GM18909 (cell line): ENCODE measurements at regions not wholly inside any gene's neighbourhood (a gene's known extent, or its start where the extent isn't known, plus 50 kb on each side); places are given as distances from the start of the nearest gene placed in this dataset.
"Not testable (repeated sequence)": the region's sequence is repeated elsewhere in the genome, so short reads cannot be mapped to it uniquely, and the experiment has no call there.

Experiments used
- ATAC-seq: cut with Tn5 transposase; IDR thresholded peaks from one replicate; pipeline ENCODE4 v1.9.1; 2021; ENCODE audit warnings: mild to moderate bottlenecking; ENCODE audit not compliant: unreplicated experiment, poor library complexity

DNA sequence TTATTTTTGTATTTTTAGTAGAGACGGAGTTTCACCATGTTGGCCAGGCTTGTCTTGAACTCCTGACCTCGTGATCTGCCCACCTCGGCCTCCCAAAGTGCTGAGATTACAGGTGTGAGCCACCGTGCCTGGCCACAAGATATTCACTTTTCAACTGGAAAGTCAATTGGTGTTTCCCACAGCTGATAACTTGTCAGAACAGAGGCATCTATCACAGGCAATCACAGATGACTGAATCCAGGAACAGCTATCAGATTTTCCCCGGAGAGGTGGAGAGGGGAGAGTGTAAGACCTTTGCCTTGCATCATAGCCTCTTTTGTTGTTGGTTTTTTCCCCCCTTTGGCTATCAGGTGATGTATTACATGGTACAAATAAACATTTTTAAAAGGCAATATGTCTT lies 84.5 kb downstream of the GADD45G start:
- not testable (repeated sequence) for ATAC-seq

DNA sequence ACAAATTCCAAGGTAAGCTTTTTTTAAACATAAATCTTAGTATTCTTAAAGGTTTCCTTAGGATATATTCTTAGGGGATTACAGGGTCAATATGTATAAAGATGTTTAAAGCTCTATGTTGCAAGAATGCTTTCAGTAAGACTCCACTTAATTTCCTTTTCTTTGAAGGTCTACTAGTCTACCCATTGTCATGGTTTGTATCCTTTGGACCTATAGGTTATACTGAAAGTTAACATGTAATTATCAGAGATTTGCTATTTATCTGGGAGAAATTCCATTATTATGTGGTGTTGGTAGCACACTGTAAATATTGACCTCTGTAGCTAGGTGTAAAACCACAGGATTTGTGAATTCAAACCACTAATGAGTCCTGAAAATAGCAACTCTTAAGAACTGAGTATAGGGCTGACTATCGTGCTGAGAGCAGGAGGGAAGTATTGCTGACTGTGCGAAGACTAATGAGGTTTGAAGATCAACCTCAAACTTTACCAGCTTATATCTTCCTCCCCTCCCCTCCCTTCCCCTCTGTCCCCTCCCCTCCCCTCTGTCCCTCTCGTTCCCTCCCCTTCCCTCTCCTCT lies 85.6 kb downstream of the GADD45G start:
- peak; percentile 84 for ATAC-seq

- no peak for ATAC-seq
Observed at GRCh38 chr9:89695441-89695891, 90.7 kb downstream of the GADD45G start.

DNA sequence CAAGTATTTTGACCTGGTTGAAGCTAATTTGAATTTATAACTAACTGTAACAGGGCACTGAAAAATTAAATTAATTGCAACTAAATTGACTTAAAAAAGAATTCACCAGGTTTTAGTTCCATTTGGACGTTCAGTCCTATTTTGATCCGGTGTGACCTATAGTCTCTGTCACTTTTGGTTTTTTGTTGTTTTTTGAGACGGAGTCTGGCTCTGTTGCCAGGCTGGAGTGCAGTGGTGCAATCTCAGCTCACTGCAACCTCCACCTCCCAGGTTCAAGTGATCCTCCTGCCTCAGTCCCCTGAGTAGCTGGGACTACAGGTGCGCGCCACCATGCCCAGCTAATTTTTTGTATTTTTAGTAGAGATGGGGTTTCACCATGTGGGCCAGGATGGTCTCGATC lies 91.2 kb downstream of the GADD45G start:
- ATAC-seq, result not testable (repeated sequence)

- ATAC-seq, result no peak
Observed at GRCh38 chr9:89696780-89697179, 92.0 kb downstream of the GADD45G start.

- no peak for ATAC-seq
Observed at GRCh38 chr9:89697553-89697952, 92.7 kb downstream of the GADD45G start.

DNA sequence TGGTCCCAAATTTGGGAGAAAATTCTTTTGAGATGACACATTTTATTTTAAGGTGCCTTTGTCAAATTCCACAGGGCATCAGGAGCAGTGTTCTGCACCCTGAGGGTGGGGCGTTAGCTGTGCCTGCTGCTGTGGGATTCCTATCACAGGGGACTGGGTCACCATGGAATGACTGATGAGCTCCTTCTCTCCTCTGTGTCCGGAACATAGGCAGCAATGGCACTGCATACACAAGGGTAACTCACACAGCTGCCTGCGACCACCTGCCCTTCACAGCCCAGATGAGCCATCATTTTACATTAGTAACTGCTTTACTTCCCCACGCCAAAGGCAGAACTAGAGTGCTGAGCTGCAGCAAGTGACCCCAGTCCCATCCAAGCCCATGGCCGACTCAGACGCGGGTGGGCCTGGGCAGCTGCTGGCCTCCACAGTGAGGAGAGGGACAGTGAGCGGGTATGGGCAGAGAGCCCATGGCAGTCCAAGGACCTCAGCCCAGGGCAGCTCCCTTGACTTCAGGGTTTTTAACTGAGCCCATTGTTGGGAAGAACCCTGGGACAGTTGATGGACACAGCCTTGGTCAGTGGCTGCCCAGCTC lies 93.7 kb downstream of the GADD45G start:
- ATAC-seq, result no peak

GRCh38 chr9:89699646-89700045 lies 94.8 kb downstream of the GADD45G start:
- no peak for ATAC-seq

- peak; percentile 69 for ATAC-seq
Observed at GRCh38 chr9:89701221-89701798, 96.5 kb downstream of the GADD45G start.

GRCh38 chr9:89702401-89702800 lies 97.6 kb downstream of the GADD45G start:
- ATAC-seq, result no peak

- no peak for ATAC-seq
Observed at GRCh38 chr9:89705651-89706050, 100.8 kb downstream of the GADD45G start.

DNA sequence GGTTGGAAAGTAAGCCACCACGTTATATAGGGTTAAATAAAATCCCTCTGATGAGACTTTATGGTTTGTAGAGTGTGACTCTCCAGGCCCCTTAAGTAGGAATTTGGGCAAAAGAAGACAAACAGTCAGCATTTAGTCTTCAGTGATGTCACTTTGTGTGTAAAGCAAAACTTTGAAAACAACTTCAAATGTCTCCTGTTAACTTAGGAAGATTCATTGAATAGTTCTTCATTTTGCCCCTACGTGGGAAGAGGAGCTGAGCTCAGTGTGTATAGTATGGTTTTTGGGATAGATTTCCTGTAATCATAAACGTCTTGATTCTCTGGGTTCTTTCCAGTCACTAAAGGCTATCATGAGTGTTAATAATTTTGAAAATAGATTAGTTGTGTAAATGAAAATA lies 101.3 kb downstream of the GADD45G start:
- ATAC-seq, result no peak

DNA sequence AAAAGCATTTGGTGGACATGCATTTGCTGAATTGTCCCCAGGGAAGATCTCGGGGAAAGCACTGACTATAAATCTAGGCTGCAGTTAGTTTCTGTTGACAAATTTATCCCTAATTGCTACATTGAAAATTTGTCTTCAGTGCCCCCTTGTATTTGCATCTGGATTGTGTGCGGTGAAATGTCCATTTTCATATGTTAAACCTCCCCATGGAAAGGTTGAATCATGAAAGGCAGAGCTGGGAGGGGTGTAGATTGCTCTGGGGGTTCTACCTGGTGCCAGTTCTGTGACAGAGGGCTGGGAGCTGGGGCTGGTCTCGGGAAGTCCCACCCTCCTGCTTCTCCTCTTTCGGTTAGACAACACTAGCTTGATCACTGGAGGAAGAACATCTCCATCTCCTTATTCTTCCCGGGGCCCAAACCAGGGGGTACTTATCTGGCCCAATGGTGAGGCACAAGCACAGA lies 101.9 kb downstream of the GADD45G start:
- ATAC-seq, result no peak

- ATAC-seq, result no peak
Observed at GRCh38 chr9:89710697-89711096, 105.9 kb downstream of the GADD45G start.

DNA sequence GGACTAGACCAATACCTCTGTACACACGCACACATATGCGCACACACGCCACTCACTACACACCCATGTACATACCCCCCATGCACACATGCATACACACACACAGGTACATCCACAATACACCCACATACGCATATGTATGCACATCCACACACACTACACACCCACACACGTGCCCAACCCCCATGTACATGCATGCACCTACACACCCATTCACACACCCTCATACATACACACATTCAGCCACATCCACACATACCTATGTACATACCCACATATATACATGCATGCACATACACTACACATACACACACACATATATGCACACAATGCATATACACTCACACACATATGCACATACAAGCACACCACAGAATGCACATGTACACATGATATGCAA lies 107.1 kb downstream of the GADD45G start:
- ATAC-seq, result no peak

- no peak for ATAC-seq
Observed at GRCh38 chr9:89712283-89712682, 107.5 kb downstream of the GADD45G start.

DNA sequence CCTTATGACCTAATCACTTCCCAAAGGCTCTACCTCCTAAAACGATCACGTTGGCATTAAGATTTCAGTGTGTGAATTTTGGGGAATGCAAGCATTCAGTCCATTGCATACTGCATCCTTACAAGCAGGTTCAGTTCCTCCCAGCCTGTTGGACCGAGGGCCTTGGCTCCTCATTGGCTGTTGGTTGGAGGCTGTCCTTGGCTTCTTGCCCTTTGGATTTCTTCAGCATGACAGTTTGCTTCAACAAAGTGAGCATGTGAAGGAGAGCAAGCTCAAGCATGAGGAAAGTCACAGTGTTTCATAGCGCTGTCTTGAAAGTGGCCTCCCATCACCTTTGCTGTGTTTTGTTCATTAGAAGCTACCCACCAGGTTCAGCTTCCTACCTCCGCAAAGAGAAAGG lies 109.5 kb downstream of the GADD45G start:
- ATAC-seq, result no peak

DNA sequence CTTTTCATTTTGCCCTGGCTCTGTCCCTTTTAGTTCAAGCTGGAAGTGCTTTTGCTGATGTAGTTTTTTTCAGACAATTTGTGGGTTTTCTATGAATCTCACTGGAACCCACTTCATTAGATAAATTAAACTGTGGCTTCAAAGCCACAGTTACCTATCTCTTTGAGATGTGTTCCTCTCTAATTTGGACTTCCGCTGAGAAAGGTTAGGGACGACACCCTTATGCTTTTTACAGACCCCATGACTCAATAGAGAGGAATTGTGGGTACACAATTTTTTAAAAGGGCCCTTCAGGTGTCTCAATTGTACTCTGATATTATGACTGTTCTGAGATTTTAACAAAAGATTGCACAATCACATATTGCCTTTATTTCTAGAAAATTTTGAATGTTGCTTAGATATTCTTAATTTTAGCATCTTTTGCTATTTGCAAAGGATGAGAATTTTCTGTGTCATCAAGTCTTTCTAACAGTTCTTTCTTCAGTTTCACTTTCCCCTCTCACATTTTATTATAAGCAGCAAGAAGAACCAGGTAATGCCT lies 110.6 kb downstream of the GADD45G start:
- no peak for ATAC-seq

- no peak for ATAC-seq
Observed at GRCh38 chr9:89715881-89716280, 111.1 kb downstream of the GADD45G start.

DNA sequence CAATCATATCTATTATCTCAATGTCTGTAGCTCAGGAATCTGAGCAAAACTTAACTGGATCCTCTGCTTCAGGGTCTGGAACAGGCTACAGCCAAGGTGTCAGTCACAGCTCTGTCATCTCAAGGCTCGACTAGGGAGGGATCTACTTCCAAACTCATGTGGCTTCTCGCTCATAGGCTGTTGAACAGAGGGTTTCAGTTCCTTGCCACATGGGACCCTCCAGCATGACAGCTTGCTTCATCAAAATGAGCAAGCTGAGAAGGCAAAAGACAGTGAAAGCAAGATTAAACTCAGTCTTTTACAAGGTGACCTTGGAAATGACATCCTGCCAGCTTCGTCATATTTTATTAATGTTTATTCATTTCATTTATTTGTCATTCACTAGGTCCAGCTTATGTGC lies 111.7 kb downstream of the GADD45G start:
- no peak for ATAC-seq

GRCh38 chr9:89718176-89718575 lies 113.4 kb downstream of the GADD45G start:
- ATAC-seq, result no peak

DNA sequence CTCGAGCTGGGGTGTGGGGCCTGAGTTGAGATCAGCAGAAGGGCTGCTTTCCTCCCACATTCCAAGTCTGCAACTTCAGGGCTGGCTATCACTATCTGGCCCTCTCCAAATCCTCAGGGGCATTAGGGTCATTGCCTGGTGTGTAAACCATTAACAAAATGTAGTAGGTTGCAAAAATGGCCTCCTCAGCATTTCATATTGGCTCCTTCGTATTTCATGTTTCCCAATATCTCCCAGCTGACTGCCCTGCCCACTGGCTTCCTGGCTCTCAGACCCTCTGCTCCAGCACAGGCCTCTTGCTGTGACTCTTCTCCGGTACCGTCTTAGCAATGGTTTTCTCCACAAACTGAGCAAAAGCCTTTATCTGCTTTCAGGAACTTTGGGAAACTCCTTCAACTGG lies 113.8 kb downstream of the GADD45G start:
- no peak for ATAC-seq
